GM12878 (cell line): ENCODE measurements at regions not wholly inside any gene's neighbourhood (a gene's known extent, or its start where the extent isn't known, plus 50 kb on each side); places are given as distances from the start of the nearest gene placed in this dataset.

Experiments used
- ATAC-seq: fragments of 200-7000 bp; cut with Tn5 transposase; 3 replicates; pipeline ENCODE4 v1.9.1; 2020; ENCODE audit warnings: mild to moderate bottlenecking, moderate library complexity
- BruUV-seq: library from RNA; stranded (reverse); fragments of 400-500 nt; replicated peaks from 2 replicates; lab custom pipeline; 2021; lab: Mats Ljungman, UMichigan
- CTCF ChIA-PET: fragments of 300-600 bp; sonication (Branson Sonifier 250); formaldehyde crosslinking; extraction: SDS; loops from one replicate; lab custom pipeline; 2021; ENCODE audit warnings: inconsistent platforms; lab: Yijun Ruan, JAX
- POLR2A ChIA-PET: fragments of 350-600 bp; formaldehyde crosslinking; extraction: SDS; loops from one replicate; lab custom pipeline; 2021; ENCODE audit warnings: inconsistent platforms; lab: Charles Lee
- RAD21 ChIA-PET: fragments of 300-600 bp; sonication (Branson Sonifier 250); formaldehyde crosslinking; loops from one replicate; lab custom pipeline; 2023; ENCODE audit warnings: antibody characterized with exemption; ENCODE audit not compliant: unreplicated experiment; lab: Charles Lee
- SMC1A ChIA-PET: fragments of 300-600 bp; sonication (Branson Sonifier 250); formaldehyde crosslinking; loops from one replicate; lab custom pipeline; 2023; ENCODE audit not compliant: unreplicated experiment, uncharacterized antibody; lab: Charles Lee
- DNase-seq: peaks from one replicate; pipeline ENCODE4 v3.0.0-alpha.2; 2011; ENCODE audit warnings: low read depth, low spot score
- FAIRE-seq: peaks from 3 replicates; lab custom pipeline; 2011; peaks lifted over from hg19 to GRCh38; lab: Jason Lieb, UNC
- H2AFZ ChIP-seq: 2 replicates; pipeline ENCODE4 v1.6.0; 2011; ENCODE audit warnings: low read depth, low read length, control low read depth; ENCODE audit not compliant: control insufficient read depth
- H3K27ac ChIP-seq: 2 replicates; pipeline ENCODE4 v1.5.1; 2011; ENCODE audit warnings: control low read depth; ENCODE audit not compliant: control insufficient read depth, insufficient read depth
- H3K27me3 ChIP-seq, 2 experiments: replicated peaks in 1 of 2; 2 replicates each; pipeline versions ENCODE4 v1.6.0 to v1.6.1; 2011; ENCODE audit warnings: low read length in 1 of 2; ENCODE audit not compliant: control insufficient read depth in 2 of 2, insufficient read depth in 2 of 2
- H3K36me3 ChIP-seq, 2 experiments: 2 replicates each; pipeline ENCODE4 v1.5.1; 2011; ENCODE audit warnings: low read length in 1 of 2; ENCODE audit not compliant: control insufficient read depth in 2 of 2, insufficient read depth in 2 of 2
- H3K4me1 ChIP-seq: 2 replicates; pipeline ENCODE4 v1.6.1; 2011; ENCODE audit warnings: mild to moderate bottlenecking, low read length, moderate library complexity, mixed read lengths; ENCODE audit not compliant: control insufficient read depth, insufficient read depth
- H3K4me2 ChIP-seq: 2 replicates; pipeline ENCODE4 v1.6.0; 2011; ENCODE audit warnings: control low read depth; ENCODE audit not compliant: control insufficient read depth, insufficient read depth
- H3K4me3 ChIP-seq: fragments of 200-600 bp; sonication (generic); 2 replicates; pipeline ENCODE4 v1.5.1; 2016
- H3K79me2 ChIP-seq: 2 replicates; pipeline ENCODE4 v1.6.0; 2011; ENCODE audit warnings: low read length; ENCODE audit not compliant: control insufficient read depth, insufficient read depth
- H3K9ac ChIP-seq: 2 replicates; pipeline ENCODE4 v1.8.0; 2011; ENCODE audit warnings: low read length, control low read depth, mixed read lengths; ENCODE audit not compliant: control insufficient read depth, insufficient read depth
- H3K9me3 ChIP-seq: replicated peaks from 3 replicates; pipeline ENCODE4 v1.5.1; 2011; ENCODE audit warnings: mild to moderate bottlenecking, low read length; ENCODE audit not compliant: control insufficient read depth, insufficient read depth
- H4K20me1 ChIP-seq: 2 replicates; pipeline ENCODE4 v1.6.0; 2011; ENCODE audit not compliant: control insufficient read depth, insufficient read depth
- ASH2L ChIP-seq: fragments of 300-600, 200-600 bp; sonication (generic); IDR thresholded peaks from 2 replicates; pipeline ENCODE4 v1.6.1; 2017; ENCODE audit warnings: low read depth, mild to moderate bottlenecking, borderline replicate concordance
- BHLHE40 ChIP-seq, 2 experiments: fragments of 450-650 bp in 1 of 2; IDR thresholded peaks; 2 replicates each; pipeline ENCODE4 v1.6.1; 2011 to 2017; ENCODE audit warnings: low read depth in 2 of 2, borderline replicate concordance in 1 of 2, improper control_type of control experiment in 1 of 2, low read length in 1 of 2, mild to moderate bottlenecking in 1 of 2
- CEBPB ChIP-seq, 2 experiments: fragments of 150-350 bp in 1 of 2; IDR thresholded peaks; 2 replicates each; pipeline ENCODE4 v1.6.1; 2012 to 2014; ENCODE audit warnings: low read depth in 2 of 2, low read length in 2 of 2, borderline replicate concordance in 1 of 2, inconsistent platforms in 1 of 2
- CHD2 ChIP-seq: IDR thresholded peaks from 2 replicates; pipeline ENCODE4 v1.6.1; 2011; ENCODE audit warnings: low read depth, low read length, improper control_type of control experiment, borderline replicate concordance
- CREM ChIP-seq: IDR thresholded peaks from 2 replicates; pipeline ENCODE4 v1.6.1; 2014; ENCODE audit warnings: antibody characterized with exemption, low read depth
- DPF2 ChIP-seq: fragments of 450-650 bp; IDR thresholded peaks from 2 replicates; pipeline ENCODE4 v1.6.1; 2017; ENCODE audit warnings: mild to moderate bottlenecking
- GATAD2B ChIP-seq: fragments of 450-650 bp; conservative IDR thresholded peaks from 2 replicates; pipeline ENCODE4 v1.6.1; 2017; ENCODE audit warnings: low read depth, mild to moderate bottlenecking, moderate library complexity
- HCFC1 ChIP-seq: fragments of 150-350 bp; IDR thresholded peaks from 2 replicates; pipeline ENCODE4 v1.6.1; 2014; ENCODE audit warnings: low read length
- IKZF1 ChIP-seq: fragments of 450-650 bp; conservative IDR thresholded peaks from 2 replicates; pipeline ENCODE4 v1.6.1; 2017; ENCODE audit warnings: antibody characterized with exemption, mild to moderate bottlenecking
- NBN ChIP-seq: fragments of 450-650 bp; IDR thresholded peaks from 2 replicates; pipeline ENCODE4 v1.6.1; 2016
- POLR2A ChIP-seq: IDR thresholded peaks from 2 replicates; pipeline ENCODE4 v1.6.1; 2011; ENCODE audit warnings: low read depth, mild to moderate bottlenecking, low read length
- RAD51 ChIP-seq: fragments of 450-650 bp; IDR thresholded peaks from 2 replicates; pipeline ENCODE4 v1.6.1; 2016; ENCODE audit warnings: moderate library complexity, mild to moderate bottlenecking, inconsistent platforms
- SRF ChIP-seq, 2 experiments: IDR thresholded peaks; 2 replicates each; pipeline ENCODE4 v1.6.1; 2011; ENCODE audit warnings: low read depth in 2 of 2, low read length in 2 of 2, mild to moderate bottlenecking in 1 of 2, moderate library complexity in 1 of 2
- STAT3 ChIP-seq: IDR thresholded peaks from 2 replicates; pipeline ENCODE4 v1.6.1; 2011; ENCODE audit warnings: low read depth, low read length, improper control_type of control experiment
- TARDBP ChIP-seq: IDR thresholded peaks from 2 replicates; pipeline ENCODE4 v1.6.1; 2016; ENCODE audit warnings: borderline replicate concordance
- TBL1XR1 ChIP-seq: IDR thresholded peaks from 2 replicates; pipeline ENCODE4 v1.6.1; 2012; ENCODE audit warnings: low read depth, low read length, improper control_type of control experiment
- TCF7 ChIP-seq: IDR thresholded peaks from 2 replicates; pipeline ENCODE4 v1.6.1; 2014; ENCODE audit warnings: antibody characterized with exemption, borderline replicate concordance
- ZNF207 ChIP-seq: fragments of 450-650 bp; IDR thresholded peaks from 2 replicates; pipeline ENCODE4 v1.6.1; 2014; ENCODE audit warnings: antibody characterized with exemption, mild to moderate bottlenecking, borderline replicate concordance
- ZNF384 ChIP-seq: IDR thresholded peaks from 2 replicates; pipeline ENCODE4 v1.6.1; 2012; ENCODE audit warnings: low read depth, mild to moderate bottlenecking, low read length, improper control_type of control experiment, borderline replicate concordance
- WGBS: methylation state at CpG from one replicate; pipeline ENCODE4 v1.1.6; 2016; ENCODE audit warnings: low lambda C conversion rate; ENCODE audit not compliant: insufficient replicate concordance, insufficient coverage; ENCODE audit errors: missing lambda C conversion rate; 5-methylcytosine and 5-hydroxymethylcytosine counted together
- in situ Hi-C: fragments of 300-500 bp; cut with MboI; formaldehyde crosslinking; loops from 9 replicates; pipeline ENCODE4 v1.14.3; 2018; ENCODE audit warnings: mixed read lengths
- intact Hi-C: fragments of 100-400 bp; cut with micrococcal nuclease; formaldehyde crosslinking; loops from one replicate; pipeline ENCODE4 v1.14.2; 2022; ENCODE audit not compliant: unreplicated experiment
- TF ChIP-seq, protein P1 (sequence below): IDR thresholded peaks from 2 replicates; pipeline ENCODE4 v1.6.1; 2012; ENCODE audit warnings: improper control_type of control experiment, low read depth, low read length; ENCODE audit not compliant: insufficient replicate concordance

DNA sequence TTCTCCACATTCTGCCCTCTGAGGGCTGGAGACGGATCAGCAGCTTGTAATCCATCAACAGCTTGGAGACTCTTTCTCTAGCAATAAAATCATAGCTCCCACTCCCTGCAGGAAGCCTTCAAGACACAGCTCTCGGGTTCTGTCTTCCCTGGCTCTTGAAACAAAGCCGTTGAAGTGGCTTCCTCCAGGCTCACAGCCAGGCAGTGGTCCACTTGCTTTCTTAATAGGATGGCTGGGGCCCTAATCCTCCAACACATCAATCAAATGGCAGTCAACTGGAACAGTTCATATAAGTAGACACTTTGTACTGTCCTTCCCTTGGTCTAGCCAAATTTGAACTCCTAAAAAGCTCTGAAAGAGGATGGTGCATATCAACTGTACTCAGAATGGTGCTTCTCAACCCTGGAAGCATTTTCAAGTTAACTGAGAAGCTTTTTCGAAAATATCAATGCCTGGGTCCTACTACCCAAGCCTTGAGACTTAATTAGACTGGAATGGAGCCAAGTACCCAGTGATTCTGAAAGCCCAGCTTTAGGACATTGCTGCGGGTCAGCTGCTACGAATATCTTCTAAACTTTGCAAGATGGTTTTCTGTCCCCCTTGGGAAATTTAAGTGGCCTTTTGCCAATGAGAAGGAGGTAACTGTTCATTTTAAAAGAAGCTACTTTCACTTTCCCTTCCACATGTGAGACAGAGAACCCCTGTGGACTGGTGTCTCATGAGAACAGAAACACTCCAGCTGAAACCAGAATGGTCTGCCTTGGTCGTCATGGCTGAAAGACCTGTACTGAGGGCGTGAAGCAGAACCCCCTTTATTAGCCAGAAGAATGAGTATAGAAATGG lies 74.7 kb downstream of the SC5D start:
- CTCF ChIA-PET = interaction anchor here (0.6 to 3.2 kb wide), 39 partner anchors 8 to 1487 kb away, joined by 3 to 26 read pairs (median 4); no protein-coding TSS in a partner anchor
- H3K9ac ChIP-seq = peak overlapping the region; percentile 36; the same call in 1 of the 2 replicates
- intact Hi-C loops (loop anchor here (1.0 to 5.0 kb wide), 6 partner anchors 26 to 223 kb away; no protein-coding TSS in a partner anchor), in situ Hi-C loops (no loop called here)
- H3K4me3 ChIP-seq = 0 out of 2 replicates have a peak overlapping the region, but pooled peaks have one; percentile 24
- H3K36me3 ChIP-seq = no peaks in the 10 kb centered on the region
- H3K9me3 ChIP-seq = peaks cover 4% of the 10 kb centered on the region
- peak overlapping the region; percentile 81 for H3K4me2 ChIP-seq
- H3K27me3 ChIP-seq = no peaks in the 10 kb centered on the region
- no peaks in the 10 kb centered on the region for H4K20me1 ChIP-seq
- ATAC-seq (peak; percentile 96), DNase-seq (peak; percentile 99), FAIRE-seq (peak; percentile 85)
- POLR2A ChIA-PET = interaction anchor here (0.5 to 4.4 kb wide), 21 partner anchors 12 to 210 kb away, joined by 3 to 70 read pairs (median 5); partner anchors contain the start of genes SORL1 and SORL1-AS1
- SMC1A ChIA-PET = interaction anchor here (0.8 to 12.9 kb wide), 38 partner anchors 9 to 224 kb away, joined by 3 to 338 read pairs (median 9); partner anchors contain the start of genes SC5D, SORL1 and SORL1-AS1
- no TSS peak for BruUV-seq
- peak overlapping the region; percentile 76 for H2AFZ ChIP-seq
- H3K27ac ChIP-seq = peak overlapping the region; percentile 85
- H3K4me1 ChIP-seq = peaks cover 43% of the 10 kb centered on the region
- RAD21 ChIA-PET = interaction anchor here (0.6 to 6.6 kb wide), 44 partner anchors 8 to 243 kb away, joined by 3 to 92 read pairs (median 6); partner anchors contain the start of gene SC5D
- H3K79me2 ChIP-seq = no peaks in the 10 kb centered on the region
- WGBS = 17% methylated on average over 8 of the region's 8 CpGs
- TF ChIP-seq TARDBP = no peak
- no peak for TF ChIP-seq ZNF384
- TF ChIP-seq DPF2 = peak; percentile 67
- TF ChIP-seq GATAD2B = peak; percentile 85; the same call in 1 of the 2 replicates
- peak; percentile 36; the same call in 1 of the 2 replicates for TF ChIP-seq CREM
- no peak for TF ChIP-seq SRF (IDR thresholded peaks at IDR 0.05; ENCODE audit: low read depth in 2 of 2, low read length in 2 of 2)
- TF ChIP-seq IKZF1 = peak; percentile 68
- TF ChIP-seq POLR2A = no peak
- TF ChIP-seq, protein P1, sequence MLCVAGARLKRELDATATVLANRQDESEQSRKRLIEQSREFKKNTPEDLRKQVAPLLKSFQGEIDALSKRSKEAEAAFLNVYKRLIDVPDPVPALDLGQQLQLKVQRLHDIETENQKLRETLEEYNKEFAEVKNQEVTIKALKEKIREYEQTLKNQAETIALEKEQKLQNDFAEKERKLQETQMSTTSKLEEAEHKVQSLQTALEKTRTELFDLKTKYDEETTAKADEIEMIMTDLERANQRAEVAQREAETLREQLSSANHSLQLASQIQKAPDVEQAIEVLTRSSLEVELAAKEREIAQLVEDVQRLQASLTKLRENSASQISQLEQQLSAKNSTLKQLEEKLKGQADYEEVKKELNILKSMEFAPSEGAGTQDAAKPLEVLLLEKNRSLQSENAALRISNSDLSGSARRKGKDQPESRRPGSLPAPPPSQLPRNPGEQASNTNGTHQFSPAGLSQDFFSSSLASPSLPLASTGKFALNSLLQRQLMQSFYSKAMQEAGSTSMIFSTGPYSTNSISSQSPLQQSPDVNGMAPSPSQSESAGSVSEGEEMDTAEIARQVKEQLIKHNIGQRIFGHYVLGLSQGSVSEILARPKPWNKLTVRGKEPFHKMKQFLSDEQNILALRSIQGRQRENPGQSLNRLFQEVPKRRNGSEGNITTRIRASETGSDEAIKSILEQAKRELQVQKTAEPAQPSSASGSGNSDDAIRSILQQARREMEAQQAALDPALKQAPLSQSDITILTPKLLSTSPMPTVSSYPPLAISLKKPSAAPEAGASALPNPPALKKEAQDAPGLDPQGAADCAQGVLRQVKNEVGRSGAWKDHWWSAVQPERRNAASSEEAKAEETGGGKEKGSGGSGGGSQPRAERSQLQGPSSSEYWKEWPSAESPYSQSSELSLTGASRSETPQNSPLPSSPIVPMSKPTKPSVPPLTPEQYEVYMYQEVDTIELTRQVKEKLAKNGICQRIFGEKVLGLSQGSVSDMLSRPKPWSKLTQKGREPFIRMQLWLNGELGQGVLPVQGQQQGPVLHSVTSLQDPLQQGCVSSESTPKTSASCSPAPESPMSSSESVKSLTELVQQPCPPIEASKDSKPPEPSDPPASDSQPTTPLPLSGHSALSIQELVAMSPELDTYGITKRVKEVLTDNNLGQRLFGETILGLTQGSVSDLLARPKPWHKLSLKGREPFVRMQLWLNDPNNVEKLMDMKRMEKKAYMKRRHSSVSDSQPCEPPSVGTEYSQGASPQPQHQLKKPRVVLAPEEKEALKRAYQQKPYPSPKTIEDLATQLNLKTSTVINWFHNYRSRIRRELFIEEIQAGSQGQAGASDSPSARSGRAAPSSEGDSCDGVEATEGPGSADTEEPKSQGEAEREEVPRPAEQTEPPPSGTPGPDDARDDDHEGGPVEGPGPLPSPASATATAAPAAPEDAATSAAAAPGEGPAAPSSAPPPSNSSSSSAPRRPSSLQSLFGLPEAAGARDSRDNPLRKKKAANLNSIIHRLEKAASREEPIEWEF = peak; percentile 54
- no peak for TF ChIP-seq TBL1XR1
- TF ChIP-seq BHLHE40 (IDR thresholded peaks at IDR 0.05; ENCODE audit: borderline replicate concordance in 1 of 2, low read depth in 2 of 2, low read length in 1 of 2) = peak; percentile 23 to 68; a peak in 3 of 4 replicates
- no peak; the same call in 1 of the 2 replicates for TF ChIP-seq NBN
- 0 out of 2 replicates have a peak, but pooled peaks have one; percentile 2 for TF ChIP-seq TCF7
- TF ChIP-seq ASH2L = no peak
- TF ChIP-seq CHD2 = peak; percentile 13; the same call in 1 of the 2 replicates
- no peak for TF ChIP-seq ZNF207
- no peak for TF ChIP-seq CEBPB (IDR thresholded peaks at IDR 0.05; ENCODE audit: borderline replicate concordance in 1 of 2, low read depth in 2 of 2, low read length in 2 of 2)
- no peak for TF ChIP-seq HCFC1
- TF ChIP-seq STAT3 = no peak
- peak; percentile 61 for TF ChIP-seq RAD51
